Stimulated activated naive CD4-positive, alpha-beta T cell treated with Interleukin-2 at 50 U/mL for 16 hours (primary cell): ENCODE measurements at regions not wholly inside any gene's neighbourhood (a gene's known extent, or its start where the extent isn't known, plus 50 kb on each side); places are given as distances from the start of the nearest gene placed in this dataset.

ENCODE experiments used
- DNase-seq: peaks from one replicate; lab custom pipeline; 2025; lab: John Stamatoyannopoulos, UW

DNA sequence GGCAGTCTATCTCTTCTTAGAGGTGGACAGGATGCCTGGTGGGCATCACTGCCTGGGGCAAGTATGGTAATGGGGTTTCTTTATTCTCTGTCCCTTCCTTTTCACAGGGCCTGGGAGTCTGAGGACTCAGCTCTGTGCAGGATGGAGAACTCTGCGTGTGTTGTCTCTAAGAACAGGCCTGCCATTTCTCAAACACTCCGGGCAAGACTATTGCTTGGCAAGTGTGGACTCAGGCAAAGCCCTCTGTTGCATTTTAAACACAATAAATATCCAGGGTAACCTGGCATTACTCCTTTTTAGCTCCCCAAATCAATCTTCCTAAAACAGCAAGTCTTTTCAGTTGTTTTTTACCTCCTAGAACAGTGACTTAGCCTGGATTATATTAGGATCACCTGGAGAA is 185.1 kb upstream of the ROPN1 start:
- DNase-seq: no peak

- DNase-seq: no peak
Observed at GRCh38 chr3:124178531-124178930, 186.6 kb upstream of the ROPN1 start.

DNA sequence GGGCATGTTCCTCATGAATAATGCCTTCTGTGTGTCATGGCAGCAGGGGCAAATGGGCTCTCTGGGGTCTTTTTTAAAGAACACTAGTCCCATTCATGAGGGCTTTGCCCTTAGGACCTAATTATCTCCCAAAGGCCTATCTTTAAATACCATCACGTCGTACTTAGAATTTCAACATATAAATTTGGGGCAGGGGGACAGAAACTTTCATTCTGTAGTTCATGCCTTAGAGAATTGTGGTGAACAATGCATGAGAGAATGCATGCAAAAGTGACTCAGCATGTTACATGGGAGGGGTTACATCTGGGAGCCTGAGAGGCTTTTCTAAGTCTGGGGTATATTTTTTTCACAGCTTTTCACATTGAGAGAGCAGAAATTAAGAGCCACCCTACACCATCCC is 208.5 kb upstream of the ROPN1 start:
- no peak for DNase-seq

- no peak for DNase-seq
Observed at GRCh38 chr3:124201226-124201625, 209.3 kb upstream of the ROPN1 start.

GRCh38 chr3:124201786-124202185 is 209.9 kb upstream of the ROPN1 start:
- DNase-seq: no peak

- DNase-seq: no peak
Observed at GRCh38 chr3:124202754-124203153, 210.8 kb upstream of the ROPN1 start.

- no peak for DNase-seq
Observed at GRCh38 chr3:124203292-124203691, 211.4 kb upstream of the ROPN1 start.

DNA sequence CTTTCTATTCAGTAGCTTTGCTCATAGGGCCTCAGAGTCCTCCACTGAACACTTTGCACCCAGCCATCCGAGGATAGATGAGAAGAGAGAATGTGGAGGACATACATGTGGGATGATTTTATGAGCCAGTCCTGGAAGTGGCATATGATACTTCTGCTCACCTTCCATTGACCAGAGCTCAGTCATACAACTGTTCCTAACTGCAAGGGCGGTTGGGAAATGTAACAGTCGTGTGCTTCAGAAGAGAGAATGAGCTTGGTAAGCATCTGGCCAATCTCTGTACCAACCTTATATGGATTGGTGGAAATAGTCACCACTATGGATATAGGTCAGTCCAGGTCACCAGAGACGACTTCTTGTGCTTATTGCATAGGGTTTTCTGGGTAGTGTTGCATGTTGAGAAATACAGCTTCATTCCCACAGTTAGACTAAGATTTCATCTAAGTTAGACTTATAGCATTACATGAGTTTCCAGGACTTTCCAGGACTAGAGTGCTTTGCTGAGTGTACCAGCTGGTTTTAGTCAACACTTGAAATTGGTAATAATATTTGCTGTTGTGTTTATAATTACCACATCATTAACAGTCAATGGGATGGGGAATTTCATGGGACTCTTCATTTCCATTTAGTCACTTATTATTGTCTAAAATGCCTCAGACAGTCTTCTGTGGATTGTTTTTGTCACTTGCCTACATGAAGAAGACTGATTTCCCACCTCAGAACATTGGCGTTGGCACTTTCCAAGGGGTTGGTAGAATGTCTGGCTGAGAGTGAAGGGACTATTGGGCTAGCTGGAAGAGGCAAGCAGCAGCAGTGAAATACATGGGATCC is 214.5 kb upstream of the ROPN1 start:
- DNase-seq: no peak

GRCh38 chr3:124207077-124207476 is 215.2 kb upstream of the ROPN1 start:
- no peak for DNase-seq

DNA sequence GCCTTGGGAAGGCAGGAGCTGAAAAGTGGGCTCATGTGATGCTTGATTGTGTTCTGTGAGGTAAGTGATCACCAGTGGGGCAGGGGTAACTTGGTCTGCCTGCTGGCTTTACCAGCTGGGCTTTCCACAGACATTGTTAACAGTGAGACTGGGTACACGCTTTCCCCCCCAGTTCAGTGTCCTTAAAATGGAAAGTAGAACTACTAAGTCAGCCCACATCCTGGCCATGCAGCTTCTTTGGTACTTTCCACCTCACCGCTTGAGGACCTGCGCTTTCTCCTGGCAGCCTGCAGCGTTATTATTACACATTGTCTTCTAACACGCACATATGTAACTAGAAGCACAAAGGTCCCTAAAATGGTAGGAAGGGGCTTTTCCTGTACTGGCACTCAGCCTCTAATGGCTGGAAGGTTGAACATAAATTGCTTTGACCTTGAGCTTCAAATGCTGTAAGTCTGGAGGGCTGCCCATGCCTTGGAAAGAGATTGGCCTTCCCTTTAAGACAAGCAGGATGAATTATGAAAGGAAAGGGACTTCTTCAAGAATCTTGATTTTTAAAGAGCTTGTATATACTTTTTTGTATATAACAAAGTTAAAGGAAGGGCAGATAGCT is 216.1 kb upstream of the ROPN1 start:
- no peak for DNase-seq

- DNase-seq: no peak
Observed at GRCh38 chr3:124209426-124209825, 217.5 kb upstream of the ROPN1 start.

- DNase-seq: no peak
Observed at GRCh38 chr3:124210899-124211298, 219.0 kb upstream of the ROPN1 start.

GRCh38 chr3:124213641-124214040 is 221.7 kb upstream of the ROPN1 start:
- DNase-seq: no peak

- no peak for DNase-seq
Observed at GRCh38 chr3:124217542-124217941, 225.6 kb upstream of the ROPN1 start.

DNA sequence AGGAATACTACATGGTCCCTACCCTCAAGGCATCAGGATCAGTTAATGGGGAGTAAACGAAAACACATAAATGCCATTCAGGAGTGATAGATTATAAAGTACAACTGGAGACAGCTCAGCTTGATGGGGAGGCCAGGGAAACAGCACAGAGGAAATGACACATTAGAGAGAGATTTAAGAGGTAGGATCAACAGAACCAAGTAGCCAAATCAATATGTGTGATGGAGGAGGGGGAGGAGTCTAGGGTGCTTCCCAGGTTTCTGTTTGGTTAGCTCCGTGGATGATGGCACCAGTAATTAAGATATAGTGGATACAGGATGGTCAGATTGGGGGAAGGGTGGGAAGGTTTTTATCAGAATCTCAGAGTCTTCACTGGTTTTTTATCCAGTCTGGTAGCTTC is 229.5 kb upstream of the ROPN1 start:
- no peak for DNase-seq

GRCh38 chr3:124223853-124224252 is 231.9 kb upstream of the ROPN1 start:
- no peak for DNase-seq

GRCh38 chr3:124227150-124227630 is 235.3 kb upstream of the ROPN1 start:
- no peak for DNase-seq

GRCh38 chr3:124229420-124229819 is 237.5 kb upstream of the ROPN1 start:
- DNase-seq: no peak

GRCh38 chr3:124229836-124230235 is 237.9 kb upstream of the ROPN1 start:
- DNase-seq: no peak

DNA sequence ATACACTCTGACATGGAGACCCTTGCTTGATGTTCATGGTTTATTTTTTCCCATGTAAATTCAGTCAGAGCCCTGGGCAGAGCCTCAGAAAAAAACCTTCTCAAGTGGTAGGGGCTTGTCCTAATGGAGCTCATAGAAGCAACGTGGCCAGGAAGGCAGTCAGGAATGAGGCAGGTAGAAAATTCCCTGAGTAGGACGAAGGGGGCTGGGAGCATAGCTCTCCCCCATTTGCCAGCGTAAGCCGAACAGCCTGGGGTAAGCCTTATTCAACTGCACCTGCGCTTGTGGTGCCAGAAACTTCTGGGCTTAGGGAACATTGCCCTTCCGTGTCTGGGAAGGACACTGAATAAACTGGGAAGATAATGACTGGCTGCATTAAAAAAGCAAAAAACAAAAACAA is 238.5 kb upstream of the ROPN1 start:
- no peak for DNase-seq

GRCh38 chr3:124230998-124231397 is 239.1 kb upstream of the ROPN1 start:
- DNase-seq: no peak

DNA sequence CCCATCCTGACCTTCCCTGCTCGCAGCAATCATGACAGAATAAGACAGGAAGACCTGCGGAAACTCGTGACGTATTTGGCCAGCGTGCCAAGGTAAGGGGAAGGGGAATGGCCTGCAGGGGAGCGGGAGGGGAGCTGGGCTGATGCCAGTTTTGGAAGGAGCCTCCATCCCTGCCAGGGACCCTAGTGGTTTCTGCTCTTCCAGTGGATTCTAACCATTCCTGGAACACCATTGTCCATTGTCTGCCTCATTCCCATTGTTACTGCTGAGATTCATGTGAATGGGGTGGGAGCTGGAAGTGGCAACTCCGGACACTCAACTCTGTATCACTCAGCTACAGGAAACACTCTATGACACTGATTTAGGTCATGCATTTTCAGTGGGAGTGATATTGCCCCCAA is 242.9 kb upstream of the ROPN1 start:
- DNase-seq: no peak

GRCh38 chr3:124235446-124235845 is 243.5 kb upstream of the ROPN1 start:
- DNase-seq: no peak
